Dendritic cell treated with granulocyte-macrophage colony-stimulating factor and Interleukin-4, amounts not matched to agents 40 ng/mL and 50 ng/mL, for 4 days (primary cell): ENCODE measurements at regions not wholly inside any gene's neighbourhood (a gene's known extent, or its start where the extent isn't known, plus 50 kb on each side); places are given as distances from the start of the nearest gene placed in this dataset.
"Not testable (repeated sequence)": the region's sequence is repeated elsewhere in the genome, so short reads cannot be mapped to it uniquely, and the experiment has no call there.

Experiments
- H3K27ac Mint-ChIP-seq: one replicate; pipeline ENCODE4 v1.8.0; 2022; ENCODE audit warnings: mild to moderate bottlenecking, mixed read lengths
- H3K27me3 Mint-ChIP-seq: one replicate; pipeline ENCODE4 v1.8.0; 2022; ENCODE audit warnings: mild to moderate bottlenecking, mixed read lengths
- H3K36me3 Mint-ChIP-seq: one replicate; pipeline ENCODE4 v1.8.0; 2022; ENCODE audit warnings: low read depth, mixed read lengths
- H3K4me1 Mint-ChIP-seq: one replicate; pipeline ENCODE4 v1.8.0; 2022; ENCODE audit warnings: low read depth, mixed read lengths
- H3K4me3 Mint-ChIP-seq: one replicate; pipeline ENCODE4 v1.8.0; 2022; ENCODE audit warnings: mild to moderate bottlenecking, moderate library complexity, mixed read lengths
- H3K9me3 Mint-ChIP-seq: one replicate; pipeline ENCODE4 v1.8.0; 2022; ENCODE audit warnings: mixed read lengths
- intact Hi-C: fragments of 100-400 bp; cut with micrococcal nuclease; formaldehyde crosslinking; loops from one replicate; pipeline ENCODE4 v1.15.0; 2022

DNA sequence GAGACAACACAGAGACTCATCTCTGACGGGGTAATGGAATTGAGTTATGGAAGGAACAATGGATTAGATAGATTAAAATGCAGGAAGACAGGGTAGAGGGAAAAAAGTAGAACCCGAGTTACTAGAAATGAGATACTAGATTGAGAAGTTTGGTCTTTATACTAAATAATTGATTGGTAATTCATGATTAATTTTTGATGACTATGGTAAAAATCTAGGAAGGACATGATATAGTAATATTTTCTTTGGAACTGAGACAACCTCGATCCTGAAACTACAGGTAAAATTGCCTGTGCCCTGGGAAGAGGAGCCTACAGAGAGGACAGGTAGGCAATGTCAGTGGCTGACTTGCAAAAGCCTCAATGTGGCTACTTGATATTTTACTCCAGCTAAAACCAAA lies 188.4 kb upstream of the GPC6 start:
- H3K27ac Mint-ChIP-seq = no peak overlapping the region
- H3K4me1 Mint-ChIP-seq = no peaks in the 10 kb centered on the region
- intact Hi-C loops = no loop called here
- H3K4me3 Mint-ChIP-seq = no peak overlapping the region
- H3K9me3 Mint-ChIP-seq = peaks cover 28% of the 10 kb centered on the region
- no peaks in the 10 kb centered on the region for H3K36me3 Mint-ChIP-seq
- no peaks in the 10 kb centered on the region for H3K27me3 Mint-ChIP-seq

DNA sequence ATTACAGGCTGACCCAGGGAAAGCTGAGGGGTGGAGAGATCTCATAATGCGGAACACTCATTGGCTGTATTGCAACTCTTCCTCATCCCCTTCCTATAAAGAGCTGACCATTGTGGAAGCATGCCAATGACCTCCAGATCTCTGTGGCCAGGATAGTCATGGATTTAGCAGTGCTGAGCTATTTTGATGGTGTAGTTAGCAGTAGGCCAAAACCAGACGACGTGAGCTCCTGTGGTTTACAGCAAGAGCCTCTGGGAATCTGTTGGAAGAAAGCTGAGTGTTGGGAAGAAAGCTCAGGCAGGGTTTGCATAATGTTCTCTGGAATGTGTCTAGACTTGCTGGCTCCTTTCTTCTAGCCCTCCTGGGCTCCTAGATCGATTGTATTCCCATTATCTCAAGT lies 187.5 kb upstream of the GPC6 start:
- no peak overlapping the region for H3K27ac Mint-ChIP-seq
- no peaks in the 10 kb centered on the region for H3K4me1 Mint-ChIP-seq
- intact Hi-C loops = no loop called here

DNA sequence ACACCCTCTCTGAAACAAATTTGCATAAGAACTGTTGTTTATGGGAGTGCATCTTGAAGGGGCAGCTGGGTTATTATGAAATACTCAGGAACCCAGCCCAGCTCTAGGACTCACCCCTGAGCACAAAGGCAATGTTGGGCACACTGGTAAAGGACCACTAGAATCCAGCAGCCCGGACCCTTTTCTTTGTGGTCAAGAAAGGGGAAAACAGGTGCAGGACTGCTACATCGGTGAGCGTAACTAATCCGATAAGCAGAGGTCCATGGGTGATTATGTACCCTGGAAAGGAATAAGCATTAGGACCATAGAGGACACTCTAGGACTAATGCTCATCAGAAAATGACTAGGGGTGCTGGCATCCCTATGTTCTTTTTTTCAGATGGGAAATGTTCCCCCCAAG lies 185.0 kb upstream of the GPC6 start:
- H3K4me1 Mint-ChIP-seq, H3K27me3 Mint-ChIP-seq, intact Hi-C loops, H3K36me3 Mint-ChIP-seq, H3K4me3 Mint-ChIP-seq, H3K27ac Mint-ChIP-seq: not testable (repeated sequence)
- H3K9me3 Mint-ChIP-seq = peaks cover 44% of the 10 kb centered on the region

More for the DNA sequence above, 187.5 kb upstream of the GPC6 start:
- Mint-ChIP-seq H3K36me3 (no peaks in the 10 kb centered on the region), H3K27me3 (no peaks in the 10 kb centered on the region), H3K4me3 (no peak overlapping the region), H3K9me3 (peaks cover 36% of the 10 kb centered on the region)

DNA sequence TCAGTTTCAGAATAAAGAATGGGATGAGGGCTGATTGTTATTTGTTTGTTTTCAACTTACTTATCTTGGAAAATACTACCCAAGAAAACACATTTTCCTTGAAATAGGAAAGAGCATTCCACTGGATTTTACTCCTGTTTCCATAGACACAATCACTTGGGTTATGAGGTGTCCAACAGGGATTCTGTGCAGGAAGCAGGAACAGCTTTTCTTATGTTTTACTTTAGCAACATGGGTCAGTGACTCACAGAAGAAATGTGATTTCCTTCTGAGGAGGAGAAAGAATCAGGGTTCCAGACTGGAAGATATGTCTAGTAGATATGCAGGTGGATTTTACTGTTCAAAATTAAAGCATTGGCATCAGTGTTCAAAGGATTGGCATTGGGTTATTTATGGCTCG lies 180.8 kb upstream of the GPC6 start:
- no peaks in the 10 kb centered on the region for H3K27me3 Mint-ChIP-seq
- no peaks in the 10 kb centered on the region for H3K4me1 Mint-ChIP-seq
- intact Hi-C loops = no loop called here
- no peaks in the 10 kb centered on the region for H3K36me3 Mint-ChIP-seq
- no peak overlapping the region for H3K27ac Mint-ChIP-seq
- H3K4me3 Mint-ChIP-seq = no peak overlapping the region
- H3K9me3 Mint-ChIP-seq = peaks cover 42% of the 10 kb centered on the region

DNA sequence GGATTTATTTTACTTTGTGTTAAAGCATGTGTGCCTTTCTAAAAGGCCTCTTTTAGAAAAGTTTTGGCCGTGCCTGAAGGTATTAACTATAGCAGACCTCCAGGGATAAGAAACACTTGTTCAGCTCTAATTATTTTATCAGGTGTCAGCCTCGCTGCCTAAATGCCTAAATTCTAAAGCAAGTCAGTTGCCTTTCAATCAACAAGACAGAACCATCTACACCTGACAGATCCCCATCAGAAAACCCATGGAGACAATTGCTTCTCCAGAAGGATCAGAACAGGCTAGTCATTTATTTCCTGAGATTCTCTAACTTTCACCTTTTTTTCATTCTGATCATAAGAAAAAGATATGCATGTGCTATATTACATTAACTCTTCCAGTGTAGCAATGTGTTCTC lies 171.4 kb upstream of the GPC6 start:
- H3K36me3 Mint-ChIP-seq = no peaks in the 10 kb centered on the region

DNA sequence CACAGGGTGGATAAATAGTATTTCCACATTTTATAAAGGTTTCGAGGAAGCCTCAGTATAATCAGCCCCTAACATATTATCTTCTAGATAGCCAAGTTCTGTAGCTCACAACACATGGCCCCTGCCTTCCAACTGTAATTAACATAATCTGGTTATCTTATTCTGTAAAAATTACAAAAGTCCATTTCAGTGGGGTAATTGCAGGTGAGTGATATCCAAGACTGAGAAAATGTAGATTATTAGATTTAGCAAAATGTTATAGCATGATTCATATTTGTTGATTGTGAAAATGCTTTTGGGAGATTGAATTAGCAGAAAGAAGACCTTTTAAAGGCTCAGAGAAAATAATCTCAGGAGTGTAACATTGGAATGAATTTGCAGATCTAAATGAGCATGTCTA lies 168.3 kb upstream of the GPC6 start:
- no peaks in the 10 kb centered on the region for H3K36me3 Mint-ChIP-seq
- no peak overlapping the region for H3K4me3 Mint-ChIP-seq
- no peaks in the 10 kb centered on the region for H3K27me3 Mint-ChIP-seq
- H3K9me3 Mint-ChIP-seq = peaks cover 14% of the 10 kb centered on the region
- intact Hi-C loops = no loop called here
- H3K27ac Mint-ChIP-seq = no peak overlapping the region
- H3K4me1 Mint-ChIP-seq = no peaks in the 10 kb centered on the region

More for the DNA sequence above, 171.4 kb upstream of the GPC6 start:
- Mint-ChIP-seq H3K4me1 (no peaks in the 10 kb centered on the region), H3K27ac (no peak overlapping the region), H3K4me3 (no peak overlapping the region), H3K27me3 (no peaks in the 10 kb centered on the region), H3K9me3 (peaks cover 25% of the 10 kb centered on the region)
- intact Hi-C loops = no loop called here

DNA sequence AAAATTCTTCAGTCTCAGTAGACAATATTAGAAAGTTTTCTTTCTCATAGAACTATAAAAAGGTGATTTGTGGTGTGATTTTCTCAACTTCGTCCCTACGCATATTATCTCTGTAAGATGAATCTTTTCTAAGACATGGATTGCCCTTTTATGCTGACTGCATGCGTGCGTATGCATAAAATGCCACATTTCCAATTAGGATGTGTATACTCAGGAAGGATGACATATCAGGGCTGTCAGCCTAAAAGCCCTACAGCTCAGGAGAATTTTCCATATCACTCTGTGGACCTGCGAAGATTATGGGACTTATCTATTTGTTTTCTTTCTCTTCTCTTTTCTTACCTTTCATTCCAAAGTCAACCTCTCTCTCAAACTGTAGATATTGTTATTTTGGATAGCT lies 166.5 kb upstream of the GPC6 start:
- H3K27me3 Mint-ChIP-seq = no peaks in the 10 kb centered on the region
- H3K36me3 Mint-ChIP-seq = no peaks in the 10 kb centered on the region
- H3K27ac Mint-ChIP-seq = no peak overlapping the region
- no peak overlapping the region for H3K4me3 Mint-ChIP-seq
- intact Hi-C loops = no loop called here
- peaks cover 14% of the 10 kb centered on the region for H3K9me3 Mint-ChIP-seq
- H3K4me1 Mint-ChIP-seq = no peaks in the 10 kb centered on the region

DNA sequence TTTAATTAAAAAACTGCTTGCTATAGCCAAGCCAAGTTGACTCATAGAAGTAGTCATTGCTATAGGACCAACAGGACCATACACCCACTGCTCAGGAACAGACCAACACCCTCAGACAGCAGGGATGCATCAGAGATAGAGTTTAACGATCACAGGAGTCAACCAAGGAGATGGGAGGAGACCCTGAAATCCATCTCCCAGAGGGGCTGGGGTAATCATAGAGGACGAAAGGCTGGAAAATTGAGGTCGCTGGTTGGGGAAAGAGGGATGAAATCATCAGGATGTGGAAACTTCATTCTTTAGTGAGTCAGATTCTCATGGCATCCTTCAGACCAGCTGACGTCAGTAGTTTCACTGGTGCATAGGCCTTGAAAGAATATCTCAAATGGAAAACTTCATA lies 160.4 kb upstream of the GPC6 start:
- Mint-ChIP-seq H3K4me3 (no peak overlapping the region), H3K27ac (no peak overlapping the region), H3K9me3 (peaks cover 22% of the 10 kb centered on the region), H3K36me3 (no peaks in the 10 kb centered on the region), H3K4me1 (no peaks in the 10 kb centered on the region), H3K27me3 (no peaks in the 10 kb centered on the region)
- intact Hi-C loops = no loop called here

DNA sequence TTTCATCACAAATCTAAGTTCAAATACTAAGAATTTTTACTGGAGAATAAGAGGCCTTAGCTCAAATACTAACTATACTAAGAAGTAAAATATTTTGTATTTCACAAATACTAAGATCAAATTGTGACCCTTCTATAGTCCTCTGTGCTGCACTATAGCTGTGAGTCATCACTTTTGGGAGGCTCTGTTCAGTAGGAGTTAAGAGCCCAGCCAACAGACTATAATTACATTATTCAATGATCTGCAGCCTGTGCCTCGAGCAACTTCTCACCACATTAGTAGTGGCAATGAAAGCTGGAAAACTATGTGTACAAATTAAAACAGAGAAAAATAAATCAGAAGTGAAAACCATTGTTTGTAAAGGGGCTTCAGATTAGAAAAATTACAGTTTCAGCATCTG lies 147.3 kb upstream of the GPC6 start:
- no peaks in the 10 kb centered on the region for H3K27me3 Mint-ChIP-seq
- no peak overlapping the region for H3K4me3 Mint-ChIP-seq
- no peaks in the 10 kb centered on the region for H3K36me3 Mint-ChIP-seq
- intact Hi-C loops = no loop called here
- H3K4me1 Mint-ChIP-seq = no peaks in the 10 kb centered on the region
- H3K9me3 Mint-ChIP-seq = peaks cover 6% of the 10 kb centered on the region
- no peak overlapping the region for H3K27ac Mint-ChIP-seq

DNA sequence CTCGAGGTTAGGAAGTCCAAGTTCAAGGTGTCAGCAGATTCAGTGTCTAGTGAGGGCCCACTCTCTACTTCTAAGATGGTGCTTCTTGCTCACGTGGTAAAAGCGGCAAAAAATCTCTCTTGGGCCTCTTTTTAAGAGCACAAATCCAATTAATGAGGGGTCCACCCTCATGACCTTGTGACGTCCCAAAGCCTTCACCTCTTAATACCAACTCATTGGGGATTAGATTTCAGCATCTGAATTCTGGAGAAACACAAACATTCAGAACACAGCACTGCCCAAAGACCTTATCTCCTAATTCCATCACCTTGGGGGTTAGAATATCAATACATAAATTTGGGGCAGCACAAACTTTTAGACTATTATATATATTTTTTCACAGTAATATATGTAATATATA lies 146.4 kb upstream of the GPC6 start:
- Mint-ChIP-seq H3K4me3 (no peak overlapping the region), H3K36me3 (no peaks in the 10 kb centered on the region), H3K4me1 (no peaks in the 10 kb centered on the region), H3K27ac (no peak overlapping the region), H3K27me3 (no peaks in the 10 kb centered on the region), H3K9me3 (peaks cover 6% of the 10 kb centered on the region)
- intact Hi-C loops = no loop called here

DNA sequence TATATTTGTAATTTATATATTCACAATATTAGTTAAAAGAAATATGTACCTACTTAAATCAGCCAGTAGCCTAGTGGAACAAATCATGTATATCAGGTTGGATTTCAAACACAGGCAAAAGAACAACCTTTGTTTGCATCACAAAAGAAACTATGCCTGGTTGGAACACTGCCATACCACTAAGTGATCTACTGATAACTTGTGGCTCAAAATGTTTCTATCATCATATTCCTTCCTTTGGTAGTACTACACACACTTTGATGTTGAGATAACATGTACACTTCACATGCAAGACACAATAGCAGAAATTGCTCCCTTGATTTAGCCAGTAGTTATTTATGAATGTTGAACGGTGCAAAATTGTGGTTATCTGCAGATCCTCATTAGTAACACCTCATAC lies 146.0 kb upstream of the GPC6 start:
- no peak overlapping the region for H3K4me3 Mint-ChIP-seq
- intact Hi-C loops = no loop called here
- H3K27me3 Mint-ChIP-seq = no peaks in the 10 kb centered on the region
- H3K9me3 Mint-ChIP-seq = peaks cover 6% of the 10 kb centered on the region
- H3K27ac Mint-ChIP-seq = no peak overlapping the region
- no peaks in the 10 kb centered on the region for H3K4me1 Mint-ChIP-seq
- H3K36me3 Mint-ChIP-seq = no peaks in the 10 kb centered on the region

DNA sequence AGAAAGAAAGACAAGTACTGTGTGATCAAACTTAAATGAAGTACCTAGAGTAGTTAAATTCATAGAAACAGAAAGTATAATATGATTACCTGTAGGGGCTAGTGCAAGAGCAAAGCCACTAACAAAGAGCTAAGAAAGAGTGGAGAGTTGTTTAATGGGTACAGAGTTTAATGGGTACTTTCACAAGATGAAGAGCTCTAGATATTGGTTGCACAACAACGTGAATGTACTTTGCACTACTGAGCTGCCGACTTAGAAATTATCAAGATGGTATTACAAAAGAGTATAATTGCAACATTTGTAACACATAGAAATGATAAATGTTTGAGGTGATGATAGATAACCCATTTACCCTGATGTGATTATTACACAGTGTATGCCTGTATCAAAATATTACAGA lies 140.3 kb upstream of the GPC6 start:
- Mint-ChIP-seq H3K36me3 (no peaks in the 10 kb centered on the region), H3K9me3 (peaks cover 6% of the 10 kb centered on the region), H3K4me1 (no peaks in the 10 kb centered on the region), H3K27me3 (no peaks in the 10 kb centered on the region), H3K4me3 (no peak overlapping the region), H3K27ac (no peak overlapping the region)
- intact Hi-C loops = no loop called here

DNA sequence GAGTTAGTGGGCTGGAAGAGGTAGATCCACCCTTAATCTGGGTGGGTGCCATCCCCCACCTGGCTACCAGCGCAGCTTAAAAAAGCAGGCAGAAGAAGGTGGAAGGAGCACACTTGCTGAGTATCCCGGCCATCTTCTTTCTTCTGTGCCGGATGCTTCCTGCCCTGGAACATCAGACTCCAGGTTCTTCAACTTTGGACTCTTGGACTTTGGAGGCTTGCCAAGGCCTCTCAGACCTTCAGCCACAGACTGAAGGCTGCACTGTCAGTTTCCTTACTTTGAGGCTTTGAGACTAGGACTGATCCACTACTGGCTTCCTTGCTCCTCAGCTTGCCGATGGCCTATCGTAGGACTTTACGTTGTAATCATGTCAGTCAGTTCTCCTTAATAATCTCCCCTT lies 127.6 kb upstream of the GPC6 start:
- H3K4me1 Mint-ChIP-seq = no peaks in the 10 kb centered on the region
- H3K4me3 Mint-ChIP-seq = no peak overlapping the region
- H3K27me3 Mint-ChIP-seq = no peaks in the 10 kb centered on the region
- H3K27ac Mint-ChIP-seq = no peak overlapping the region
- no peaks in the 10 kb centered on the region for H3K36me3 Mint-ChIP-seq
- peaks cover 12% of the 10 kb centered on the region for H3K9me3 Mint-ChIP-seq
- intact Hi-C loops = no loop called here

DNA sequence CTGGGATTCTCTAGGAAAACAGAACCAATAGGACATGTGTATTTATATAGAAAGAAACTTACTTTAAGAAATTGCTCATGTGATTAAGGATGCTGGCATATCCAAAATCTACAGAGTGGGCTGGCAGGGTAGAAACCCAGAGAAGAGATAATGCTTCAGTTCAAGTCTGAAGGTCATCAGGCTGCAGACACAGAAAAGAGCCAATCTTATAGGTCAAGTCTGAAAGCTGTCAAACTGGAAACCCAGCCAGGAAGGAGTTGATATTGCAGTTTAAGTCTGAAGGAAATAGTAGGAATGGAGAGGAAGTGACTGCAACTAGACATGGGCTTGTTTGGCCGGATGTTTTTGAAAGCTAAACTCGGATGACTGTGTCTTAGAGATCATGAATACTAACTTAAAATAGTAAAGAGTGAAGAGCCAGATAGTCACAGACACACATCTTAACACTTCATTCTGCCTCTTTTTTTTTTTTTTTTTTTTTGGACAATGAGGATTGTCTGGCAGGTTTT lies 125.3 kb upstream of the GPC6 start:
- Mint-ChIP-seq H3K4me1 (no peaks in the 10 kb centered on the region), H3K36me3 (no peaks in the 10 kb centered on the region), H3K9me3 (no peaks in the 10 kb centered on the region), H3K27me3 (no peaks in the 10 kb centered on the region), H3K4me3 (no peak overlapping the region), H3K27ac (no peak overlapping the region)
- intact Hi-C loops = no loop called here

DNA sequence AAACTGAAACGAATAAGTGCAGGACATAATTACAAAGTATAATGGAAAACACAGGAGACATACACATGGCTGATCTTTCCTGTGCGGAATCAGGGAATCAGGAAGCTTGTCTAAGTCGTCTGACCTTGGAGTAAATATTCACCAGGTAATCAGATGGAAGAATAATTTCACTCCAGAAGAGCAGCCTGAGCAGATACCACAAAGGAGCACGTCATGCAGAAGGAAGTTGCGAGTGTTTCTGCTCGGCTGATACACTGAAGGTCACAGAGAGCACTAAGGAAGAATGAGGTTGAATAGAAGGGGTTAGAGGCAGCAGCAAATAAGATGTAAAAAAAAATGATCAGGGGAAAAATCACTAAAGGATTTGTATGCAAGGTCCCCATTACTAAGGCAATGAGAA lies 122.3 kb upstream of the GPC6 start:
- H3K27me3 Mint-ChIP-seq = no peaks in the 10 kb centered on the region
- H3K27ac Mint-ChIP-seq = no peak overlapping the region
- H3K4me3 Mint-ChIP-seq = no peak overlapping the region
- intact Hi-C loops = no loop called here
- H3K4me1 Mint-ChIP-seq = no peaks in the 10 kb centered on the region
- H3K9me3 Mint-ChIP-seq = no peaks in the 10 kb centered on the region
- H3K36me3 Mint-ChIP-seq = no peaks in the 10 kb centered on the region
